Ishikawa (cell line): ENCODE measurements at regions not wholly inside any gene's neighbourhood (a gene's known extent, or its start where the extent isn't known, plus 50 kb on each side); places are given as distances from the start of the nearest gene placed in this dataset.

Experiments
- CEBPB ChIP-seq: IDR thresholded peaks from 2 replicates; pipeline ENCODE4 v1.6.1; 2012
- CREB1 ChIP-seq: IDR thresholded peaks from 2 replicates; pipeline ENCODE4 v1.6.1; 2012; ENCODE audit warnings: low read depth
- EP300 ChIP-seq: IDR thresholded peaks from 2 replicates; pipeline ENCODE4 v1.6.1; 2012; ENCODE audit warnings: borderline replicate concordance
- FOXM1 ChIP-seq: IDR thresholded peaks from 2 replicates; pipeline ENCODE4 v1.6.1; 2012; ENCODE audit warnings: low read depth, borderline replicate concordance
- NFIC ChIP-seq: IDR thresholded peaks from 2 replicates; pipeline ENCODE4 v1.6.1; 2012
- TEAD4 ChIP-seq: IDR thresholded peaks from 2 replicates; pipeline ENCODE4 v1.6.1; 2012
- YY1 ChIP-seq: IDR thresholded peaks from 2 replicates; pipeline ENCODE4 v1.6.1; 2012; ENCODE audit warnings: low read depth
- TF ChIP-seq, protein P1 (sequence below): IDR thresholded peaks from 2 replicates; pipeline ENCODE4 v1.6.1; 2012; ENCODE audit warnings: low read depth, mild to moderate bottlenecking

DNA sequence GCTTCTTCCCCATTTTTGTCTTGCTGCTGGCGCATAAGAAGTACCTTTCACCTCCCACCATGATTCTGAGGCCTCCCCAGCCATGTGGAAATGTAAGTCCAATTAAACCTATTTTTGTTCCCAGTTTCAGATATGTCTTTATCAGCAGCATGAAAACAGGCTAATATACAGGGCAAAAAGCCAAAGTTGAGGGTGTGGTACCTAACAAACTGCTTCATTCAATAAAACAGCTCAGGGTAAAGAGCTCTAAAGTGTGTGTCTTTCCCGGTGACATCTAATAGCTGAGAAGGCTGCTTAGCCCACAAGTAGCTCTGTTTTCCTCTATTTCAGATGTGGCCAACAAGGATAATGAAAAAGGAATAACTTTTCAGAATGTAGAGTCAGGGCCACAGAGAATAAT, 76.7 kb upstream of the SLC8A3 start:
- no peak for TF ChIP-seq EP300
- no peak for TF ChIP-seq TEAD4
- TF ChIP-seq, protein P1, sequence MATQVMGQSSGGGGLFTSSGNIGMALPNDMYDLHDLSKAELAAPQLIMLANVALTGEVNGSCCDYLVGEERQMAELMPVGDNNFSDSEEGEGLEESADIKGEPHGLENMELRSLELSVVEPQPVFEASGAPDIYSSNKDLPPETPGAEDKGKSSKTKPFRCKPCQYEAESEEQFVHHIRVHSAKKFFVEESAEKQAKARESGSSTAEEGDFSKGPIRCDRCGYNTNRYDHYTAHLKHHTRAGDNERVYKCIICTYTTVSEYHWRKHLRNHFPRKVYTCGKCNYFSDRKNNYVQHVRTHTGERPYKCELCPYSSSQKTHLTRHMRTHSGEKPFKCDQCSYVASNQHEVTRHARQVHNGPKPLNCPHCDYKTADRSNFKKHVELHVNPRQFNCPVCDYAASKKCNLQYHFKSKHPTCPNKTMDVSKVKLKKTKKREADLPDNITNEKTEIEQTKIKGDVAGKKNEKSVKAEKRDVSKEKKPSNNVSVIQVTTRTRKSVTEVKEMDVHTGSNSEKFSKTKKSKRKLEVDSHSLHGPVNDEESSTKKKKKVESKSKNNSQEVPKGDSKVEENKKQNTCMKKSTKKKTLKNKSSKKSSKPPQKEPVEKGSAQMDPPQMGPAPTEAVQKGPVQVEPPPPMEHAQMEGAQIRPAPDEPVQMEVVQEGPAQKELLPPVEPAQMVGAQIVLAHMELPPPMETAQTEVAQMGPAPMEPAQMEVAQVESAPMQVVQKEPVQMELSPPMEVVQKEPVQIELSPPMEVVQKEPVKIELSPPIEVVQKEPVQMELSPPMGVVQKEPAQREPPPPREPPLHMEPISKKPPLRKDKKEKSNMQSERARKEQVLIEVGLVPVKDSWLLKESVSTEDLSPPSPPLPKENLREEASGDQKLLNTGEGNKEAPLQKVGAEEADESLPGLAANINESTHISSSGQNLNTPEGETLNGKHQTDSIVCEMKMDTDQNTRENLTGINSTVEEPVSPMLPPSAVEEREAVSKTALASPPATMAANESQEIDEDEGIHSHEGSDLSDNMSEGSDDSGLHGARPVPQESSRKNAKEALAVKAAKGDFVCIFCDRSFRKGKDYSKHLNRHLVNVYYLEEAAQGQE, result no peak
- TF ChIP-seq FOXM1, result no peak
- no peak for TF ChIP-seq CREB1
- no peak for TF ChIP-seq YY1
- TF ChIP-seq NFIC, result no peak
- no peak for TF ChIP-seq CEBPB
